HG03066 (cell line): ENCODE measurements at regions not wholly inside any gene's neighbourhood (a gene's known extent, or its start where the extent isn't known, plus 50 kb on each side); places are given as distances from the start of the nearest gene placed in this dataset.
"Not testable (repeated sequence)": the region's sequence is repeated elsewhere in the genome, so short reads cannot be mapped to it uniquely, and the experiment has no call there.

Experiments used
- ATAC-seq: cut with Tn5 transposase; IDR thresholded peaks from one replicate; pipeline ENCODE4 v1.9.1; 2021; ENCODE audit warnings: low read depth; ENCODE audit not compliant: unreplicated experiment

DNA sequence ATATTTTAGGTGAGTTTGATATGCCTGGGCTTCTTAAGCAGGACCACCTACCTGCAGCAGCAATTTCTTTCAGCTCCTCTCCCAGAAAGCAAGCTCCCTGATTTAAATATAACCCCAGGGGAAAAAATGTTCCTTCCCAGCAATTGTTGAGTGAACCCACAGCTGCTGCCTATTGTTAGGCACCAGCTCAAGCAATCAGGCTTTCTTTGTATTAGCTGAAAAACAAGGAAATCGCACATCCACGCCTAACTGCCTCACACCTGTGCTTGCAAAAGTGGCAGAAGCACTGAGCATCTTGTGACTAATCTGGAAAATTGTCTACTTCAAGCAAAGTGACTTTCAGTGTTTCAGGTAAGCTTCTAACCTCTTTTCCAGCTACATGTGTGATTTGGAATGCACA is 432.2 kb downstream of the SMARCA1 start:
- ATAC-seq = no peak

DNA sequence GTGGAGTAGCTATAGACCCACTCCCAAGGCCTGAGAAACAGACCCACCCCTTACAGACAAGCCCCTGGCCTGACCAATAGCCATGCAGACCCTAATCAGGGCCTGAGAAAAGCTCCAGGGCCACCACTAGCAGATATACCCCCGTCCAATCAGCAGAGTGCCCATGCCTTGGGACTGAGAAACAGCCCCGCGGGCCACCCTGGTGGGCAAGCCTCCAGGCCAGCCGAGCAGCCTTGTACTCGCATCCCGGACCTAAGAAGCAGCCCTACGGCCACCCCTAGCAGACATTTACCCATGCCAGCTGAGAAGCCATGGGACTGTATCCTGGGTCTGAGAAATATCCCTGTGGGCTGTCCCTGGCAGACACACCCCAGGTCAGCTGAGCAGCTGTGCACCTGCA is 436.5 kb downstream of the SMARCA1 start:
- ATAC-seq = no peak

DNA sequence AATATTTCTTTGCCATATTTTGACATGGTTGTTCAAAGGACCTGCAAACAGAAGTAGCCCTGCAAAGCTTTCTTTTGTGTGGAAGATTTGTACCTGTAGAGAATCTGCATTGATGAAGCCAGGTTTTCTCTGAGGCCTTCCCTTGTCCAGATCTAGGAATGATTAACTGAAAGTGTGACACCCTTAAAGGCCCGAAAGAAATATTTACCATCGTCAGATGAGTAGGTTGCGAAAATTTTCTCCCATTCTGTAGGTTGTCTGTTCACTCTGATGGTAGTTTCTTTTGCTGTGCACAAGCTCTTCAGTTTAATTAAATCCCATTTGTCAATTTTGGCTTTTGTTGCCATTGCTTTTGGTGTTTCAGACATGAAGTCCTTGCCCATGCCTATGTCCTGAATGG is 439.0 kb downstream of the SMARCA1 start:
- ATAC-seq = not testable (repeated sequence)

DNA sequence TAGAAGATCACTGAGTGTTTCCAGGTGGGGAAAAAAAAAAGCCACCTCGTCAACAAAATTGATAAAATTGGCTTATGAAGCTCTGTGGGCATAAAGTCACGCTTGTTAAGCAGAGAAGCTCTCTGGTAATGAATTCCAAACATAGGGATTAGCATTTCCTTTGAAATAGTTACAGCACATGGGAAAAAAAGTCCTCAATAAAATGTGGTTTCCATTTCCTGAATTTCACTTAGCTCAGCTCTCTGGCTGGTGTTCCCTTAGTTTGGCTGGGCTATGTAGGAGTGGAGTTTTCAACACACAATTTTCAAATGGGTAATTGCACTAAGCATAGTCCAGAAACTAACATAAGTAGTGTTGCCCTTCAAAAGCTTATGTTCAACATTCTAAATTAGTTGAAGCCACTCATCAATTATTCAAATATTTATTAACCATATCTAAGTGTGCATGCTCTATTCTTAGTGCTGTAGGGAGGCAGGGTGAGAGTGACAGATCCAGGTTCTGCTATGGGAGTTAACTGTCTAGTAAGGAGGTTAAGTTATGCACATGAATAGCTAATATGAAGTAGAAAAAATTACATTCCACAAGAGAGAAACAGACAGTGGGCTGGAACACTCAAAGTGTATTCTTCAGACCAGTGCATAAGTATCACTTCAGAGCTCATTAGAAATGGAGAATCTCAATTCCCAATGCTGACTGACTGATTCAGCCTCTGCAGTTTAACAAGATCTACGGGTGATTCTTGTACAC is 445.7 kb downstream of the SMARCA1 start:
- no peak for ATAC-seq

DNA sequence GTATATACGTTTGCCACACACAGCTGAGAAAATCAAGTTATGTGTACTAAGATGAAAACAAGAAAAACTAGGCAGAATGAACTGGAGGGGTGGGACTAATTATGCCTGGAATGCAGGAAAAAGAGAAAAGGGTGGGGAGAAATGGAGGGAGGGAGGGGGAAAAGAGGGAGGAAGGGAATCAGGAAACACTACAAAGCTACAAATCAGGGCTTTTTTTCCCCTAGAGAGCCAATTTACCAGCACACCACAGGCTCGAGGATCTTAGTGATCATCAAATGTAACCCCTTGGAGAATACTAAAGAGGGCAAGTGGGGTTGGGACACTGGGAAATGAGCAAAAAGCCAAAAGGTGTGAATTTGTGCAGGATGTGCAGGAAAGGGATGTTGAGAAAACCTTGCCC is 451.9 kb downstream of the SMARCA1 start:
- ATAC-seq = no peak

DNA sequence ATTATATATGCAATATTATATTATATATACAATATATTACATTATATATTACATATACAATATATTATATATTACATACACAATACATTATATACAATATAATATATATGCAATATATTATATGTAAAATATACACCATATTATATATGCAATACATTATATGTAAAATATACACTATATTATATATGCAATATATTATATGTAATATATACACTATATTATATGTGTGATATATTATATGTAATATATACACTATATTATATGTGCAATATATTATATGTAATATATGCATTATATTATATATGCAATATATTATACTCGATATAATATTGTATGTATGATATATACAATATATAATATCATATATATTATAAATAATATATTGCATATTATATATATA is 457.4 kb downstream of the SMARCA1 start:
- no peak for ATAC-seq

DNA sequence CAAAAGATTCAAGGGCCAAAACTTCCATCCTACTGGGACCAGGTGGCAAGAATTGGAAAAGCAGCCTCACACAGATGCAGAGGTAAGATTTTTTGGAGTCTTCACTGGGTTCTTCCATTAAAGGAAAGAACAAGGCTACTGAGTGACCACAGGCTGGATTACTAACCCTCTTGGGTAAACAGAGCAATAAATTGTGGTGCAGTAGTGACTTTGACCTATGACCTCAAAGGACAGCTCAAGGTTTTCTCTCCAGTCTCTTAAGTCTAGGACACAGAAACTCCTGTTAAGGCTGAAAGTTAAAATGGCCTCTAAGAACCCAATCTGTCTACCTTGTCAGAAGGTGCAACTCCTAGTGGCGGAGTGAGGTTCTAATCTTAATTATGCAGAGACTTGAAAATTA is 464.9 kb downstream of the SMARCA1 start:
- ATAC-seq = no peak

DNA sequence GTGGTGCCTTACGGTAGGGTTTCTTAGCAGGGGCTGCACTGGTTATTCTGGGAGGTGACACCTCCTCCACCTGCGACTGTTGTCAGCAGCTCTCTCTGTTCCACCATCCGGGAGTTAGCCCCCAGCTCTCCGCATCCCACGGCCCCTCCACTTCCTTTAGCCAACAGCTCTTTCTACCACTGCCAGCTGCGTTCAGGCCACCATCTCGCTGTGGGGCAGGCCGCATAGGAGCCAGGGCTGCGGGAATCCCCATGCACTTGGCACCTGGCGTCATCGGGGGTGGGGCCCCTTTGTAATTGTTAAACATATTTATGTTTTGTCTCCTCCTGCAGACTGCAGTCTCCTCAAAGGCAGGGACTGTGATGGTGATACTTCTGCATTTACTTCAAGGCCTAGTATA is 480.2 kb downstream of the SMARCA1 start:
- no peak for ATAC-seq

DNA sequence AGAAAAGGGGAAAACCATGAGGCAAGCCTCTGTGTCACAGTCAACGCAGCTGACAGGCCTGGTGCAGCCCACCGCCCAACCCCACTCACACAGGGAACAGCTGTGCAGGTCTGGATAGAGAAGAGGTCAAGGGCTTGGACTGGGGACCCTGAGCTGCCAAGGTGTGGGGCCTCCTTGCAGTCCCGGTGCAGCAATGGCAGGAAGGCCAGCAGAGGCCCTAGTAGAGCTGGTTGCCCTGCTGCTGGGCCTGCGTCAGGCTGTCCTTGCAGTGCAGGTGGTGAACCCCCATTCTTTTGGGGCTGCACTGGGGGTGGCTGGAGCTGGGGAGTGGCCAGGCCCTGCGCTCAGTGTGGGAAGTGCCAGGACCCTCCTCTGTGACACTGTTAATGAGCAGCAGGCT is 482.0 kb downstream of the SMARCA1 start:
- ATAC-seq = no peak

DNA sequence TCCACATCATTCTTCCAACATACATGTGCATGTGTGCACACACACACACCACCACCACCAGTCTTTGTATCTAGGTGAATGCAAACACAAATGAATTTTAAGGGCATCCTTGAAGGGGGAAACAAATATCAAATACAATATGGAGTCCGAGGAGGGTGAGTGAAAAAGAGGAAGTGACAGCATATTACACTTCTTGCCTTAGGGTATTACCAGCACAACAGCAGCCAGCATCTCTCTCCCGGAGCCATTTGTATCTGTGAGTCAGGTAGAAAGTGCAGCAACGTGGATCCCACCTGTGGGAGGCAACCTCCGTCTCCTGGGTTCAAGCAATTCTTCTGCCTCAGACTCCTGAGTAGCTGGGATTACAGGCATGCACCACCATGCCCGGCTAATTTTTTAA is 483.2 kb downstream of the SMARCA1 start:
- no peak for ATAC-seq

DNA sequence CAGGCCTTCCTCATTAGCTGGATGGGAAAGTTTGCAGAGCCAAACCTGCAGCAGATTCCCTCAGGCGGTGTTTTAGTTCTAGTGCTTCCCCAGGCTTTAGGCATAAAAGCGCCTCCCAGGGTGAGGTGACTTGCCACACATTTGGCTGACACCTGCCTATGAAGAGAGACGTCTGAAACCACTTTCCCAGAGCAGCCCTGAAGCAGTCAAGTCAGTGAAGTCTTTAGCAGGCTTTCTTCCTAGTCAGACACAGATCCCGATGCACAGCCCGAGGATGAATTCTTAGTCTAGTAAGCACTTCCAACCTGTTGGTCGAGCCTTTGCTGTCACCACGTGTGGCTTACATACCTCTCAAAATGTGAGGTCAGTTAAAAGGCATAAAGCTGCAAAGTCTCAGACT is 484.1 kb downstream of the SMARCA1 start:
- ATAC-seq = no peak

DNA sequence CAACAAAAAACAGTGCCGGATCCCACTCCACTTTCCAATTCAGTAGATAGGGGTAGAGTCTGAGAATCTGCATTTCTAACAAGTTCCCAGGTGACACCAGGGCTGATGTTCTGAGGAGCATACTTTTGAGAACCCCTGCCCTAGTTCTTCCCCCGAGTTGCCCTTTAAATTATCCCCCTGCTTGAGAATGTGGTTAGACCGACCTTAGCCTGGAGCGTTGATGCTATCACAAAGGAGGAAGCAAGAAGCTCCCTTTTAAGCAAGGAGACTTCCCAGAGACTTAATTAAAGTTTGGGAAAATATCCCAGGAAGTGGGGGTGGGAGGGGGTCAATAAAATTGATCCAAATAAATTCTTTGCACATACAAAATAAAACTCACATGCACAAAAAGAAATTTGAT is 485.9 kb downstream of the SMARCA1 start:
- no peak for ATAC-seq

DNA sequence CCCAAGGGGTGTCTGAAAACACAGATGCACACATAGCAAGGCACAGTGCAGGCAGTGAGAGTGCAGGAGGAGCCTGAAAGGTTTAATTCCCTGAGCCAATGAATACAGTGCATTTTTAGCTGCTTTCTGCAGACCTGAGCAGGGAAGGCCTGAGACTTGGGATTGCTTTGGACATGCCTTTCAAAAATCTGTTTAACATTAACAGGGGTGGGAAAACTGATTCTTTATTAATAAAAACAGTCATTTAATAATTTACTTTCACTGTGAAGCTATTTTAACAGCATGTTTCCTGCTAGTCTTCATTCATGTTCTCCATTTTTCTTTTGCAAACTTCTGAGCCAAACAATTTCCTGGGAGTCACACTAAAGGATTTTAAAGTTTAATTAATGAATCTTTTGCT is 488.1 kb downstream of the SMARCA1 start:
- no peak for ATAC-seq

DNA sequence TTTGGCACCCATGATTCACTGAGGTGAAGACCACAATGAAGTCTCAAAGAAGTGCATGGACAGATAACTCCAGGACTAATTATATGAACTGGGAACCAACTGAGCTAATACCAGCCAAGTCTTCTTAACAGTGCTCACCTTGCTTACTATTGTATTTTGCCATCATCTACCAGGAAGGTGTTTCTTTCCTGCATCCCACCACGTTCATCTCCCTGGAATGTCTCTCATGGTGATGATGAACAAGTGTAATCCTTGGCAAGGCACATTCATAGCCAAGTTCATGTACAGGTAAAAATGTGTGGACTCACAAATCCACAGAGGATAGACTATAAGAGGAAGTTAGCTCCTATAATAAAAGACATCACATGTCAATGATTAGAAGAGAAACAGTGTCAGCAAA is 489.1 kb downstream of the SMARCA1 start:
- no peak for ATAC-seq

DNA sequence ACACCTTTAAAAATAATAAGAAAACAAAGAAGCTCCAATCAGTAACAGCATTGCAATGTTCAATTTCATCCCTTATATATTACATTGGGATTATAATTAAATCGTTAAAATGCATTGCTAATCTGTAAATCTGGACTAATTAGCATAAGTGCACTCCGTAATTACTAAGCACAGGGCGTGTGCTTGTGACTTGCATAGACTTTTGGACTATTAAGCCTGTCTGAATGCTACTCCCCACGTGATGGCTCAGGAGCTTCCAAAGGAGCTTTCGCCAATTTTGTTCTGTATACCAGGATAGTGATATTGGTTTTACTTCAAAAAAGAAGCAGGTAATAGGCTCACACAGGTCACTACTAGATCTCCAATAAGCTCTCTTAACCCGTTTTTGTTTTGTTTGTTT is 497.1 kb downstream of the SMARCA1 start:
- ATAC-seq = no peak

DNA sequence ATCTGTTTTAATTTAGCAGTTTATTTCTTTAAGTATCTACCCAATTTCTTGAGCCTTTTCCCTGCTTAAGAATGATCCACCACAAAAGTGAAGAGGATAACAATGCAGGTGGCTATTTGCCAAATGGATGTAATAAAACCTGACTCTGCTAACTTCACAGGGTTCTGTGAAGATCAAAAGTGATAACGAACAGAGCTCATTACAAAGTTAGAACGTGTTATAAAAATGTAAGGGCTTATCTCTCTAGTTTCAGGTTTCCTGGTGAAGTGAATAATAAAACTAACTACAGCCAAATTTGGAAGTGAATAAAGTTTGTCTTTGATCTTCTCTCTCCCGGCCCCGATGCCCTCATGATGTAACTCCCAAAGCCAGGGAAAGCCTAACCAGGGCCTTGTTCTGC is 497.9 kb downstream of the SMARCA1 start:
- no peak for ATAC-seq

DNA sequence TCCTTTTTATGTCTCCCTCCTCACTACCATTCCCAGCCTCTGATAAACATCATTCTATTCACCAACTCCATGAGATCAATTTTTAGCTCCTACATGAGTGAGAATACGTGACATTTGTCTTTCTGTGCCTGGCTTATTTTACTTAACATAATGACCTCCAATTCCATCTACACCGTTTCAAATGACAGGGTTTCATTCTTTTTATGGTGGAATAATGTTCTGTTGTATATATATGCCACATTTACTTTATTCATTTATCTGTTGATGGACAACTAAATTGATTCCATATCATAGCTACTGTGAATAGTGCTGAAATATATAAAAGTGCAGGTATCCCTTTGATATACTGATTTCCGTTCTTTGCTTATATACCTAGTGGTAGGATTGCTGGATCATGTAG is 503.9 kb downstream of the SMARCA1 start:
- no peak for ATAC-seq

DNA sequence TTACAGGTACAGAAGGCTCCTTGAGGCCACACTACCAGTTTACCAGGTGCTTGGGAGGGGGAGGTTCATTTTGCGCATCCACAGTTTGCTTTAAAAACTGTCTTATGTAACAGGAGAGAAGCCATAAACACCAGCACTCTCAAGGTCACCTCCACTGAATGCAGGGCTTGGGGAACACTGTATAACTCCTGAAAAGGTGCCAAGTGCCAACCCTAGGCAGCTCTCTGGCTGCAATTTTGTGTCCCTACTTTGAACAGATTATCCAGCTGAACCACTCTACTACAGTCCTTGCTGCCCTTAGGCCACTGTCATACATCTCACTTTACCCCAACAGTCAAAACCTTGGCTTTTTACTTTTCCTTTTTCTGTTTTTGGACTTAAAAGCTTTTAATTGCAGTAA is 507.9 kb downstream of the SMARCA1 start:
- ATAC-seq = no peak

DNA sequence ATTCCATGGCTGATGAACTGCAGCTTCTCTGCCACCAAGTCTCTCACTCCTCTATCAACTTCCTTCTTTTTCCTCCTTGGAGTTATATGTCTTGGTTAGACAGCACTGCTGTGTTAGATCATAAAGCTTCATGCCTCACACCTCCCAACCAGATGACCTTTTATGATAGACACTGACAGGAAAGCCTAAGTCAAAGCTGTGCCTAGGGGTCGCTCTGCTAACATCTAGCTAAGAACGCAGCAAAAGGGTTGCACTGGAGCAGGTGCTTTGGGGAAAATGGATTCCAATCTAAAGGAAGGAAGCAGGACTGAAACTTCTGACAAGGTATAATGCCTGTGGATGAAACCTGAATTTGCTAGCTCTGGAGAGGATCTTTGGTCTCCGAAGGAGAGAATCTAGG is 509.7 kb downstream of the SMARCA1 start:
- ATAC-seq = no peak

DNA sequence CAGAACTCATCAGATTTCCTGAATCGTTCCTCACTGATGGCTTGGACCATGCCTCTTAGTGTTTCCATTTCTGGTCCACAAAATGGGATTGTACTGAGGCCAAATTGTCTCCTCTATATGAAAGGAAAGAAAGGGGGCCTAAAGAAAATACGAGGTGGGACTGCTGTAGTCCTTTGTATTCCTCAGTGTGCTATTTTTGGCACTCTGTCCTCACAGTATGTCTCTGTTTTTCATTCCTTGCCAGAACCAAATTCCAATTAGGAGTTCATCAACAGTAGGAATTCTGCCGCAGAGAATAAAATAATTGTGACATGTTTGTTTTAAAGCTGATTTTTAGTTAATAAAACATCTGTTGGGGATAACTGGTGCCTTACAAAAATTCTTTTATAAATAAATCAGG is 515.7 kb downstream of the SMARCA1 start:
- no peak for ATAC-seq

DNA sequence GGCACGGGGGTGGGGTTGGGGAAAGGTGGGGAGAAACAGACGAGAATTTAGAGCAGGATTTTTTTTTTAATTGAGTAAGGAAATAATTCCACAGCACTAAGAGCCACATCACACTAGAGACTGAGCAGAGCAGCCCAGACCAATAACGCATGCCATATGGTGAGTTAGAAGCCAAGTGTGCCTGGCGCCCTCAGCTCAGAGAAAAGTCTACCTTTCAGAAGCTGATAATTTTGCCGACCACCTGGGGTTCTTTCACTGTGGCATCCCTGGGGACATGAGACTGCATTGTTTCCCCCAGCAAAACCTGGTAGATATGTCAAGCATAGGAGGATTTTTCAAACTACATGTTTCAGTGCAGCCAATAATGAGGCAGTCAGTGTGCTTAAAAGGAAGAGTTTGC is 516.8 kb downstream of the SMARCA1 start:
- ATAC-seq = no peak

DNA sequence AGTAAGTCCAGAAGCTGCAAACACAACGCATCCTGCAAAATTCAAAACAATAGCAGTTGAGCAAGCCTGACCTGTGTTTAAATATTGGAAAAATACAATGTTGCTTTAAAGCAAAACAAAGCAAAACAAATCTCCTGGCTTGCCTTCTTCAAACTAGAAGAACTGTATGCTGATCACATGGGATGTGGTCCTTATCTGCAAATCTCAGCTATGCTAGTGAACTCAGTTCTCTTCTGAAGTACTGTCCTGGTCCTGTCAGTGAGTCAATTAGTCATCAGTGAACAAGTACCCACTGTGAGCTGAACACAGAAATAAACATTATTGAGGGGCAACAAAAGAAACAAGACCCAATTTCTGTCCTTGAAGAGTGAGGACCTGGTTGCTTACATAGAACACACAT is 522.5 kb downstream of the SMARCA1 start:
- no peak for ATAC-seq

DNA sequence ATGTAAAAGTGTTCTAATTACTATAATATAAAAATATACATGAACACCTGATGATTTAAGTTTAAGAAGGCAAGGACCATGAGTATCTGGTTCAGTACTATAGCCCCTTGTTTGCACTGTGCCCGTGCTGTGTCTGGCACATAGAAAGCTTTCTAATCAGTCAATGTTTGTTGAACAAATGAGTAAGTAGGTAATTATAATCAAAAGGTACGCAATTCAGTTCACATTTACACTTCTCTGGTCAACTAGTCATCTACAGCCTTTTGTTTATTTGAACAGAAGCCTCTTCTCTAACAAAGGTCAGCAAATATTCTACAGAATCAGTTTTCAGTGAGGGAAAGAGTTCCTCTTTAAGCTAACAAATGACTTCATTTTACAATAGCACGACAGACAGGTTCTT is 523.3 kb downstream of the SMARCA1 start:
- no peak for ATAC-seq
